Islet precursor cell (in vitro differentiated cells): ENCODE measurements at regions not wholly inside any gene's neighbourhood (a gene's known extent, or its start where the extent isn't known, plus 50 kb on each side); places are given as distances from the start of the nearest gene placed in this dataset.

Source experiments
- DNase-seq: peaks from one replicate; pipeline ENCODE4 v3.0.0-alpha.2; 2018

DNA sequence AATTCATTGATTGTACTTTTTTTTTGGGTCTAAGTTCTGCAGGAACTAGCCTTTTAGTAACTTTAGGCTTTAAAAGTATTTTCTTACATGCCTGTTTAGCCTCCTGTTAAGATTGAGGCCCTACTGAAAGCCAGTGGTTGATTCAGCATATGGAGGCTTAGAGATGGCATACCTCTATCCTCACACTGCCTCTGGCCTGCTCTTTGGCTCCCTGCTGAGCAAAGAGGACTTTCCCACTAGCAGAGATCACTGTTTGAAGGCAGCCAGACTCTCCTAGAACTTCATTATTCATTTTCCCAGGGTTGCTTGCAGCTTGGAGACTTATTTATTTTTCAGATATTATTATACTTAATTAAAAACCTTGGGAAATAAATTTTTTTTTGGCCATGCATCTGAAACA is 405.6 kb upstream of the MEX3C start:
- DNase-seq, result no peak

DNA sequence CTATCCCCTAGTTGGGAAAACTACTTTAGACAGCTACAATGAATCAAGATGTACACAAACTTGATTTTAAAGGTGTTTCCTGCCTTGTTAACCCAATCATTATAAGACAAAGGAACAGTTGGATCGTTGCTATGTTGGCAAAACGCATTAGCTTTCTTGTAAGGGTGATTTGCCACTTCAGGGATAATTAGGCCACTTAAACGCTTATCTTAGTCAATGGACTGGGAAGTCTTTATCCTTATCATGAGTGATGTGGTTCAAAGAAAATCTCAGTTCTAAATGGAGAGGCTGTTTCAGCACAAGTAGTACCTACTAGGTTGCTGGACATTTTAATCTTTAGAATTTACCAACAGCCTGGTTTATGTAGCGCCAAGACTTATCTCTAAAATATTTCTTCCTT is 406.1 kb upstream of the MEX3C start:
- no peak for DNase-seq

DNA sequence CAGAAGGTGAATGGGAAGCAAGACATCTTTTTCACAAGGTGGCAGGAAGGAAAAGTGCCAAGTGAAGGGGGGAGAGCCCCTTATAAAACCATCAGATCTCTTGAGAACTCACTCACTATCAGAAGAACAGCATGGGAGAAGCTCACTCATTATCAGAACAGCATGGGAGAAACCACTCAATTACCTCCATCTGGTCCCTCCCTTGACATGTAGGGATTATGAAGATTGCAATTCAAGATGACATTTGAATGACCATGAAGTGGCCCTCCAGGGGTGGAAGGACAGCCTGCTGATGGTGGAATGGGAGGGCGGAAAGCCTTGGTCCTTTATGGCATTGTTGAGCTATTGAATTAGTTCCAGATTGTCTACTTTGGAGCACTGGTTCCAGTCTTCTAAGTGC is 413.0 kb upstream of the MEX3C start:
- no peak for DNase-seq

DNA sequence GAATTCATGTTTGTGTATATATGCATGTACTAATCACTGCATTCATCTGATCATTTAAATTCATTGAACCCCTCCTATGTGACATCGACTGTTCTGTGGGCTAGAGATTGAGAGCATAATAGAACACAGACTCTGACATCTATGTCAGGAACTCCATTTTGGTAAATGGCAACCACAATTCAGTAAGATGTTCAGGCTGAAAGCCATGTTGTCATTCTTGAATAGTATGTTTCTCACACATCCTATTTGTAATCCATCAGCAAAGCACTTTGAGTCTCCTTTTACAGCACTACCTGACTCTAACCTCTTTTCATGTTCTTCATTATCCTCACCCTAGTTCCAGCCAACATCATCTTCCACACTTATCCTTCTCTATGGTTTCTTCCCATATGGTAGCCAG is 413.8 kb upstream of the MEX3C start:
- no peak for DNase-seq

DNA sequence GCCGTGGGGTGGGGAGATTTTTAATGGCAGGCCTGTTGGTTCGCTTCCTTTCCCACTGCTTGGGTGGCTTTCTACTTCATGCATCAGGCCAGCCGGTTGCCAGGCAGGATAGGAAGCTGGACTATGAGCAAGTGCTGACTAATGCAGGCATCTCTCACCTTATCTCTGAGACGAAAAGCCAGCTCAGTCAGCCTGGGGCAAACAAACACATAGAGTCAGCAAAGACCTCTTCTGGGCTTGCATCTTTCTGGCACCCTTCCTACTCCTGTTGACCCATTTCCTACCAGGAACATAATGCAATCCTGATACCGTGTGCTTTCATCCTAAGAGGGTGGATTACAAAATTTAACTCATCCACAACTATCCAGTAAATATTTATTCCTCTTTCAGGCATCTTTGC is 416.6 kb upstream of the MEX3C start:
- DNase-seq, result peak; percentile 94

DNA sequence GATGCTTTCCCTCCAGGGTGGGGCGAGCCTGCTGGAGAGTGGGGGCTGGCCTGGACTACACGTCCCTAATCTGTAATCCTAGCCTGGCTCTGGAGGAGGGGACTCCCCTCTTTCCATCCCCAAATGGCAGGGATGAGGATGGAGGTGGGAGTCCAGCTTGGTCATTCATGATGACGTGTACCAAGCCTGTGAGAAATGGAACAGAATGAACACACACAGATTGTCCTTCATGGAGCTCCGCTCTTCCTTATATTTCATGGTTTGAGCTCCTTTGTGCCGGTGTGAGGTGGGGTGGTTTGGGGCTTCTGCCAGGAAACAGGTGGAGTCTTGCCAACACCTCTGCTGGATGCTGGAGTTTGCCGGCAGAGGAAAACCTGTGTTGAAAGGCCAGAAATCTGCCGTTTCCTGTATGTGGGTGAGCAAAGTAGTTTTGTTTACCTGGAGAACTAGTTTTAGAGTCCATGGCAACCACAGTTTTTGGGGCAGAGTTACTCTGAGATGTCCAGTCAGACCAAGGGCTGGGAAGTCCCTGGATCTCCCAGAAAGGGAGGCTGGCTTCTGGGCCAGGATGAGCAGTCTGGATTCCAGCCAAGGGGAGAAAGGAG is 417.6 kb upstream of the MEX3C start:
- DNase-seq, result peak; percentile 77

DNA sequence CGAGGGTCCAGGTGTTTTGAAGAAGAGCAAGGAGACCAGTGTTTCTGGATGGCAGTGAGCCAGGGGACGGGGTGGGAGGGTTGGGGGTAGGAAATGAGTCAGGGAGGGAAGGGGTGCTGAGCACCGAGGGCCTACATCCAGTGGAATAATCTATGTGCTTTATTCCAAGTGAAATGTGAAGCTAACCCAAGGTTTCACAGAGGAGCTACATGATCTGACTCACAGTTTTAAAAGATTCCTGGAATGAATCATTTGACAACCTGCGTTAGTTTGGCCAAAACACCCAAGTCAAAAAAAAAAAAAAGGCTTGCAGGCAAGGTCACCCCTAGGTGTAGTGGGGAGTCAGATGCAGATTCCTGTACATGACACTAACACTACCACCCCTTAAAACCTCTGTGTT is 419.7 kb upstream of the MEX3C start:
- no peak for DNase-seq

DNA sequence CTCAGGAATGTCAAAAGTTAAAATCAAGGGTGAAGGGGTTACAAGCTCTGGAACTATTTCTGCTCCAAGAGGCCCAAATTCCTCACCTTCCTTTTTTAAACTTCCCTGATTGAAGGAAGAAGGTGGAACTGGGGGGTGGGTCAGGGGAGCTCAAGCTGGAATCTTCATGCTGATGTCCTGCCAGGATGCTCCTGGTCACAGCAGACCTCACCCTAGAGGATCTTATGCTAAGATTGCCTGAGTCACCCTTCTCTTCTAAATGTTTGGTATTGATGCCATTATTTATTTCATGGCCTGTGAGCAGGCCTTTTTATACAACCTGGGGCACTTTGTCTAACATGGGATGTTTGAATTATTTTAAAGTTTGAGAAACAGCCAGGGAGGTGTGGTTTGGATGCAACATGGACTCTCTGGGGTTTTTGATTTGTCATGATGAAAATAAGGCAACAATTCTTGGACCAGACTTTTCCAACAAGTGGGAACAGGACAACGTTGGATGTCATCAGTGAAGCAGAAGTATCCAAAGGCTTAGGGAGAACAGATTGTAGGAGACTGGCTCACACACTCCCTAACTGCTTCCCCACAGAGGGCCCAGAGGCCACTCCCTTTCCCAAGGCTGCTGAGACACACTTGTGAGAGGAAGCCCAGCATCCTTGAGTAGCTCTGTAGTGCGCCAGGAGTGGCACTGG is 420.2 kb upstream of the MEX3C start:
- DNase-seq, result no peak

DNA sequence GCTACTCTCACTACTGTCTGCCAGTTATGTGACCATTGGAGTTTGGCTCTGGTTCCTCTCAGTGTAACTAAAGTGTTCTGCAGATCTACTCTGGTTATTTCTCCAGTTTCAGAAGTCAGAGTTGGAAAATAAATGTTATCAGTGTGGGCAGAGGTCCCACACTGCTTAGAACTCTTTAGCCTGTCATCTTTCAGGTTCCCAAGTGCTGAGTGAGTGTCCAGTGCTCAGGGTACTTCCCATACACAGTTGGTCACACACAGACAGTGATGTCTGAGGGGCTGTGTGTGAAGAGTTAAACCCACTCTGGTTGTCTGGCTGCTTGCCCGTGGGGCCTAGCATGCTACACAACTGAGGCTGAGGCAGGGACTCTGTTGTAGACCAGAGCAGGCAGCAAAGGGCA is 421.8 kb upstream of the MEX3C start:
- DNase-seq, result no peak

DNA sequence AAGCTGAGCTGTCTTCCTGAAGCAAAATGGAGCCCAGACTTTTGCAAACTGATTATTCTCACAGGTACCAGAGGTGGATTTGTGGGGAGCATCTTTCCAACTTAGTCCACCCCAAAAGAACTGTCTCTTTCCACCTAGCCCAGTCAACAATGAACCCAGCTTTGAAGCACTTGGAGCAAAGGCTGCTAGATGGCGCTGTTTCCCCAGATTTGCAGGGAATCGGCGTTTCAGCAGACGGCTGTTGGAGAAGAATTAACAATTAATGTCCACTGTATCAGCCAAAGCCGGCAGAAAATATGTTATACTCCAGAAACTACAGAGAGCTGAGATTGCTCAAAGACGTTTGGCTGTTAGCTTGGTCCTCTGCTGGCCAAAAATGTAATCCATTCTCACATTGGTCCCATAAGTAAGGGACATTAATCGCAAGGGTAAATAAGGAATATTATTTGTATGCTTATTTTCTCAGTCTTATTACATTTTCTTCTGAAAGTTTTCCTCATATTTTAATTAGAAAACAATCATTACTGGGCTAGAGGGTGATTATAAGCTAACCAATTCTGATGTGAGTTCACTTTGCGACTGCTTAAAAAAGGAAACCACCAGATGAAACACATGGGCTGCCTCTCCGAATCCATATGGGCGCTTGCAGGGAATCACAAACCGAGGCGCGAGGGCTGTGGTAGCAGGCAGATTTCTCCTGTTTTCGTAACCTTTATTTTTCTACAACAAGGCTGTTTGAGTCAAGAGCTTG is 423.8 kb upstream of the MEX3C start:
- peak; percentile 72 for DNase-seq

DNA sequence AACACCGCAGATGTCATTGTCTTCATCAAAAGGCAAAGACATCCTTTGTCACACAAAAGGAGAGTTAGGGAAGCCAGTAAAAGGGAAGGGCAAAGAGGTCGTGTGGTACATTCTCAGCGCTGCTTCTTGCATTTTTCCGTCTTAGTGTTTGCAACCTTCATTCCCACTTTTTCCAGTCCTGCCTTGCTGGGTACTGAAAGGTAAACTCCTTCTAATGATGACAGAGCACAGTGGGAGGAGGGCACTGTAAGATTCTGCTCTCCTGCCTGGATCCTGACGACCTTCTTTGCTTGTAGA is 424.3 kb upstream of the MEX3C start:
- no peak for DNase-seq

DNA sequence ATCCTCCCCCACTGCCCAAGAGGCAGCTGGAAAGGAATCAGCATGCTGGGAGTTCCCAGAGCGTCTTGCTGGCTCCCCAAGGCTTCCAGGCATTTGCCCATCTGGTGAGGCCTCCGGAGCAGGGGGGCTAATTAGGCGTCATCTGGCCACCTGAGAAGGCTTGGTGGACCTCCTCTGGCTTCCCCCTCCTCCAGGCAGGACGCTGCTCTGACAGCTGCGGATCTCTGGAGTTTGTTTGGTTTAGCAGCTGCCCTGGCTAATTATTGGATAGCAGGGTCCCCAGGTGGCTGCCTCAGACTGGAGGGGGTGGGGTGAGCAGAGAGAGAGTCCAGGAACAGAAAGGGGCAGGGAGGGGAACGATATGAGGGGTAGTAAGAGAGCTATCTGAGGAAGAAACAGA is 425.2 kb upstream of the MEX3C start:
- no peak for DNase-seq

DNA sequence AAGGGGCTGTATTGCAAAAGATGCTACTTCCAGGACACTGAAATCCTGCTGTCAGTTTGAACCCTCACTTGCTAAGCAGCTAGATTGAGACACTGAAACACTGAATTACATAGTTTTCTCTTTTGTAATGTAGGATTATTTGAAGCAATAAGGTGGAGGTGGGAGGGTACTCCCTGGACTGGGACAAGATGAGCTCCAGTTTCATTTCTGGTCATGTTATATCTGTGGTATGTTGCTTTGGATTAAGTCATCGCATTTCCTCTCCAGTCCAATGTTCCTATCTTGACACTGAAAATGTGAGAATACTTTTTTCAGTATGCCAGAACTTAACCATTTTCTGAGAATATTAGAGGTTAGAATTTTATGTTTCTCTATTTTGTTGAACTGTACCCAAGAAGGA is 426.2 kb upstream of the MEX3C start:
- DNase-seq, result no peak

DNA sequence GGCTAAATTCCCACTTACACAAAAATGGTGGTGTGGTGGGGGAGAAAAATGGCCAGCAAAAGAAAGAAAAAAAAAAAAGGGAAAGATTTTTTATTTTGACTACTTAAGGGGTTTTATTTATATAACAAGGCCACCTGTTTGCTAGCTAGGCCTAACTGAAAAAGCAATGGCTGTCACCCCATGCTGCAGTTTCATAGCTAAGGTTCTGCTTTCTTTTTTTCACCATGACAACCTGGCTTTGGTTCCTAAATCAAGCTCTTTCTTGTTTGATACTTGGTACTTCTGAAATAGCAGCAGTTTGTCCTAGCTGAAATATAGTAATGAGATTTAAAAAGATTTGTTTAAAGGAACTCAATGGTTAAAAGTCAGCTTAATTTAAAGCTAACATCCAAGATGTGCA is 433.2 kb upstream of the MEX3C start:
- DNase-seq, result no peak

DNA sequence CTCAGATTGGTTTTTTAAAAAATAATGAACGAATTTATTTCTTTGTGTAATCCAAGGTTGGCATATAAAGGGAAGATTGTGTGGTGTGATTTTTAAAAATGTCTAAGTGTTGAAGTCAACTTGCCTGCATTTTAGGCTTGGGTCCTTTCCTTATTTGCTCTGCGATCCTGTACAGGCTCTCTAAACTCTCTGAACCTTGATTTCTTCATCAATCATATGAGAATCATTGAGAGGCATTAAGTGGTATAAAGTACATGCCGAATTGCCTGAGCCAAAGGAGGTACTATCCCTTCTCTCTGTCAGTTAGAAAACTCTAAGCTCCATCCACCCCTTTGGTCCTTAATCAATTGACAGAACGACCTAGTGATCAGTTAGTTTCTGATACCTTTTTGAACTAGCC is 440.4 kb upstream of the MEX3C start:
- DNase-seq, result no peak

DNA sequence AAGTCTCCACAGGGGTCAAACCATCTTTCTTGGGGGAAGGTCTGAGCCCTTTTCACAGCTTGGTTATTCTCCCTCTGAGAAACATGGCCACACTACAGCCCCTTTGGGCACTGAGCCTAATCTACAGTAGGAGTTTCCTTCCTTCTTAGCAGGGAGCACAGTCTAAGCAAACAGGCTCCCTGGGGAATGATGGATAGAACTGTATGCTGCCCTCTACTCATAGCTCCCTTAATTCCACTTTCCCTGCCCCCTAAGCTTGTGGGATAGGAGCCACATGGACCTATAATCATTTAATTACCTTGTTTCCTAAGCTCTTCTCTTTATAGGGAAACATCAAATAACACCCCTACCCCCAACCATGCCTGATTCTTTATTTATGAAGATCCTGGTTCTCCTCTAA is 442.1 kb upstream of the MEX3C start:
- no peak for DNase-seq

DNA sequence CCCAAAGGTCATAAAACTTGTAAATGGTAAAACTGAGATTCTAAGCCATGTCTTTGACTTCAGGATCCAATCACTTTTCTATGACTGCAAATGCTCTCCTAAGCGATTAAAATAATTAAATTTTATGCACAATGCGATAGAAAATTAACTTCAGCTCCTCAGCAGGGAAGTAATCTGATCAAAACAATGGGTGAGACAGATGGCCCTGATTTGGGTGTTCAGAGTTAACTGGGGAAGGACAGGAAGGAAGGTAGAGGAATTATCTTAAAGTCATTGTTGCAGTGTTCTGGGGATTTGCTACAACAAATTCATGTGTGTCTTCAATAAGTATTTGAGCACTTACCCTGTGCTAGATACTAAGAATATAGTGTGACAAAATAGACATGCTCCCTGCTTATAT is 446.0 kb upstream of the MEX3C start:
- no peak for DNase-seq

DNA sequence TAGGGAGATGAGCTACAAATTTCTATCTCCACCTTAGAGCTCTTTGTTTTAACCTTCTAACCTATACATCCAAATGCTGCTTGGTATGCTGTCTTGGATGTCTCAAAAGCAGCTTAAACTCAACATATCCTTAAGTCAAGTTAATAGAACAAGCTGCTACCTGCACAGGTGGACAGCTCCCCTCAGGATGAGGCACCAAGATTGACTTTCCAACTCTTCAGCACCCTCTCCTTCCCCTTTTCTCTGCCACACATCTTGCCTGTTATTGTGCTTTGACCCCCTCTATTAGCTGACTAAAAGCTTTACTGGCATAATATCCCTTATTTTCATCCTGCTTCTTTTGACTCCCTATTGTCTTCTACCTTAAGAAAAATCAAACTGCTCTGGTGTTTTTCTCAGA is 448.1 kb upstream of the MEX3C start:
- no peak for DNase-seq

DNA sequence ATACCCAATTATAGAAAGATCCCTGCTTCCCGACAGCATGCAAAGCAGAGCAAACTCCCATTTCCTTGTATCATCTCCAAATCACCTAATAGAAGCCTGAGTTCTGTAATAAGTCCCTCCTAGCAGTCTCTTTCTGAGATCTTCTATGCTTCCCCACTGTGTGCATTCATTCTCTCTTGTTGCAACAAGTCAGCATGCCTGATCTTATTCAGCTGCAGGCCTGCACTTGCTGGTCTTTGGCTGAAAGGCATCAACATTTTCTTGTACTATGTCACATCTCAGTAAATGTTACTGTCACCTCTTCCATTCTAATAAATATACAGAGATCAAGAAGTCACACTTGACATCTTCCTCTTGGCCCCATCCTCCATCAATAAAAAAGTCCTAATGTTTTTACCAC is 449.9 kb upstream of the MEX3C start:
- DNase-seq, result no peak

DNA sequence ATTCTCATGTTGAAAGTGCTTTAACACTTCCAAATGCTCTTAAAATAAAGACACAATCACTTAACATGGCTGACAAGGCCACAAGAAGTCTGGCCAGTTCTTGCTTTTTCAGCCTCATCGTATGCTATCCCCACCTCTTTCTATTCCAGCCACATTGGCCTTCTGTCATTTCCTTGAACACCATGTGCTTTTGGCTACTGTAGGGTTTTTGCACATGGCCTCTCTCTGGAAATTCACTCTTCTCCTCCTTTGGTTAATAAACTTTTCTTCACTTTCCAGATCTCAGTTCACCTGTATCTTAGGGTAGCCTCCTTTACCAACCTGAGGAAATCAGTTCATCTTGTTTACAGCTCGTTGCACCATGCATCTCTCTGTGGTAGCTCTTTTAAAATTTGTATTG is 450.5 kb upstream of the MEX3C start:
- no peak for DNase-seq

DNA sequence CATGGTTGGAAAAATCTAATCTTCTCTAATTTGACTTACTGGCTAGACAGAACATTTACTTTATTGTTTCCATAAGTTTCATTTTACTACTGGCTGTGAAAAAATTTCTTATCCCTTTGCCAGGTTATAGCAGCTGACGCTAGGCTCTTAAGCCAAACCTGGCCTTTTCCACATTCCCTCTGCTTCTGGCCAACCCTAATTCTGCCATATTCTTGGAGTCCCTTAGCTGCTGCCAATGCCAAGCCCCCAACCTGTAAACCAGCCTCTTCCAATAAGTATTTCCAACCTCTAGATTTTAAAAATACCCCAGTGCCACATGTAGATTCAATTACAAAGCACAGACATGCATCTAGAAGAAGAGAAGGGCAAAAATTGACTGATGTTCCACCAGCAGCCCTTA is 452.3 kb upstream of the MEX3C start:
- no peak for DNase-seq

DNA sequence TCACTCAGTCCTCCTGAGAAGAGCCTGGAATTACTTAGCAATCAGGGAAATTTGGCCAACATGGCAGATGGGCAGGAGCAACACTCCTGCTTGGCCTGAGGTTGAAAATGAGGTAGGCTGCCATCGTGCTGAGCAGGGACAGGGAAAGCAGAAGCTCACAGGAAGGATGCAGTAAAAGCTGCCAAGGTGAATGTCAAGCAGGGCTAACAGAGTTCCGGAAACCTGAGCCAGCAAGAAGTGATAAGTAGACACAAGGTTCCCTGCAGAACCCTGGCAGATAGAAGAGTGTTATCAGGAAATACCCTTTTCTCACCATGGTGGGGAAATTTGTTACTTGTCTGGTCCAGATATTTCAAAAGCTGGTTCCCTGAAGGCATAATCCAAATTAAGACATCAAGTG is 454.3 kb upstream of the MEX3C start:
- no peak for DNase-seq

DNA sequence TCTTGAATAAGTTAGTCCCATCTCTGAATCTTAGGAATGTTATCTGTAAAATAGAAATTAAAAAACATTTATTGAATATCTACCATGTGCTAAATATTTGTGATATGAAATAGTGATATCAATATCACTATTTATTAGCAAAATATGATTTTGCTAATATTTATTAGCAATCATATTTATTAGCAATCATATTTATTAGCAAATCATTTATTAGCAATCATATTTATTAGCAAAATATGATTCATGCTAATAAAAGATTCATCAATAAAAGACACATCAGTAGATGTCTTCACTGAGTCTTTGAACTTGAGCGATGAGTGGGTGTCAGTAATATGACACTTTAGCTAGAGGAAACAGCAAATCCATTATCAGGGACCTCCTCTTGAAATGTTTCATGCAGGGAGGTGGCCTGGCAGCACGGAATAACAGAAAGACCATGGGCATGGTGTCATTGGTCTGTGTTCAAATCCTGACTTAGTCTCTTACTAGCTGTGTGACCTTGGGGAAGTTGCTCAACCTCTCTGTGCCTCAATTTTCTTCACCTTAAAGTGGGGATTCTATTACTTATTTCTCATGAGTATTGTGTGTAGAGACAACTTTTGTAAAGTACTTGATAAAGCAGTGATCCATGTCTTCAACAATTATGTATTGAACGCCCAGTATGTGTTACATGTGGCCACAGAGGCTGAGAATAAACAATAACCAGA is 456.2 kb upstream of the MEX3C start:
- DNase-seq, result no peak
